ENCODE measurements at regions not wholly inside any gene's neighbourhood (a gene's known extent, or its start where the extent isn't known, plus 50 kb on each side); places are given as distances from the start of the nearest gene placed in this dataset.

DNA sequence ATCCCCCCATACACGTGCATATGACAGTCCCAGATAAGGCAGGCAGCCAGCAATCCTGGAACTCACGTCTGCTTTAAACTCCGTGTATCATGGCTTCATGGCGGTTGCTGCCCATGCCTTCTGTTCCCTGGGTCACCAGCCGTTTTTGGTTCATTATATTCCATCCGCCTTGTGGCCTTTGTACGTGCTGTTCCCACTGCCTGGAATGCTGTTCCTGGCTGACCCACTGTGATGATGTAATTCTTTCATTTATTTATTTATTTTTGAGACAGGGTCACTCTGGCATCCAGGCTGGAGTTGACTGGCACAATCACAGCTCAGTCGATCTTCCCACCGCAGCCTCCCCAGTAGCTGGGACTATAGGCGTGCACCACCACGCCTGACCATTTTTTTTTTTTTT lies 136.7 kb upstream of the GSE1 start:
- no peak for DNase-seq (ENCODE audit: extremely low read depth in 1 of 2, low read depth in 1 of 2)

DNA sequence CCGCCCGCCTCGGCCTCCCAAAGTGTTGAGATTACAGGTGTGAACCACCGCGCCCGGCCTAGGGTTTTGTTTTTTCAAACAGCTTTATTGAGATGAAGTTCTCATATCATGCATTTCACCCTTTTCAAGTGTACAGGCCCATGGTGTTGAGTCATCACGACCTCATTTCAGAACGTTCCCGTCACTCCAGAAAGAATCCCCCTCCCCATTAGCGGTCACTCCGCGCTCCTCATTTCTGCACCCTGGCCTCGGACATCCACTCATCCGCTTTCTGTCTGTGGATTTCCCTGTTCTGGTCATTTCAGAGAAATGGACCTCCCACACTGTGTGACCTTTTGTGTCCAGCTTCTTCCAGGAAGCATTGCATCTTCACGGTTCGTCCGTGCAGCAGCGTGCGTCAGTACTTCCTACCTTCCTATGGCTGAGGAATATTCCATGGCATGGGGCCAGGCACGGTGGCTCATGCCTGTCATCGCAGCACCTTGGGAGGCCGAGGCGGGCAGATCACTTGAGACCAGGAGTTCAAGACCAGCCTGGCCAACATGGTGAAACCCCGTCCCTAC lies 135.2 kb upstream of the GSE1 start:
- DNase-seq (ENCODE audit: extremely low read depth in 1 of 2, low read depth in 1 of 2): no peak

DNA sequence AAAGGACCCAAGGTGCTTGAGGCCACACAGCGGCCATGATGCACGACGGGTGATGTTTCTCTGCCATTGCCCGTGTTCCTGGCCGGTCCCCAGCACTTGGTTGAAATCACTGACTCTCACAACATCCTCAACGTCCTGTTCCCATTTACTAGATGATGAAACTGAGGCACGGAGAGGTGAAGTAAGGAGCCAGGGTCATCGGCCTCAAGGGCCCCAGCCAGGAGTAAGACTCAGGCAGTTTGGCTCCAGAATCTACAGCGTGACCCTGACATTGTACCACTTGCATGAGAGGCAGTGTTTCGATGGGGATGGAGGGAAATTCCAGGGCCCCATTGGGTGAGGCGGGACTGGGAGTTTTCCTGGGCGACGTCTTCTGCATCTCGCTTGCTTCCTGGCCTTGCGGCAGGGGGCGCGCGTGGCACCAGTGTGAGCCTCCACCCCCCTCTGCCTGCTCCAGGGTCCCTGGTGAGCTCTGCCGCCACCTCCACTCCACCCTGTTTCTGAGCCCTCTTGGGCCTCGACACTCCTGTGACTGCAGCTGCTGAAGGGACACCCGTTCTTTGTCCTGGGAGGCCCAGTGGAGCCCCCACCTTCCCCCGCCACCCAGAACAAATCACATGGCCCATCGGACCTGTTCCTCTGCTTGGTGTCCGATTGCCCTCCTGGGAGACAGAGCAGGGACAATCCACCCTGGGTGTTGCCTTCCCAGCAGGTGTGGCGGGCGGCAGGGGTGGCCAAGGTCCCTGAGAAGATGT lies 133.0 kb upstream of the GSE1 start:
- no peak for DNase-seq (ENCODE audit: extremely low read depth in 1 of 2, low read depth in 1 of 2)

DNA sequence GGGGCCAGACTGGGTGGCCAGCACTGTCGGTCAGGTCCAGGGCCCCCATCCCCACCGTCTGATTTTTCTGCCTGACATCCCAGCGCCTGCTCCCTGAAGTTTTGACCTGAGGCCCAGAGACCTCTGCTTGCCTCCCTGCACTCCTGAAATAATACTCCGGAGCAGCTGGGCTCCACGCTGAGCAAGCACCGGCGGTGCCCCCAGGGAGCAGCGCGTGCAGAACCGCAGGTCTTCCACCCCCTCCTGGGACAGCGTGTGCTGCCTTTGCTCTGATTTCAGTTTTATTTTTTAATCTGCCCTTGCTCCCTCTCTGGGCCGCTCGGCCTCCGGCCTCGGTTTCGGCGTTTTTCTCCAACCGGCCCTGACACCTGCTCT lies 132.4 kb upstream of the GSE1 start:
- no peak for DNase-seq (ENCODE audit: extremely low read depth in 1 of 2, low read depth in 1 of 2)

DNA sequence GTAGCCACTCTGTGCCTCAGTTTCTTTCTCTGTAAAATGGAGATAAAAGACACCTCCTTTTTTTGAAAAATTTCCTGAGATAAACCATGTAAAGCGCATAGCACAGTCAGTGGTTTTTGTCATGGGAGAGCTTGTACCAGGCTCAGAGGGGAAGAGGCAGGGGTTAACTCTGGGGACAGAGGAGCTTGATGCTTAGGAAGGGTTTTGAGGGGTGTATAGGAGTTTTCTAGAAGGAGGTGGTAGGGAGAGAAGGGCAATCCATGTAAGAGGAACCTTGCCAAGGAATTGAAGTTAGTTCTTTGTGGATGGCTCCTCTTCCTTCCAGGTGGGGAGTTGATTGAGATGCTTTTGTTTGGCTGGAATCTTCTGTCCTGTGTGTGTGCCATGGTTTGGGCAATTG lies 131.9 kb upstream of the GSE1 start:
- no peak for DNase-seq (ENCODE audit: extremely low read depth in 1 of 2, low read depth in 1 of 2)

DNA sequence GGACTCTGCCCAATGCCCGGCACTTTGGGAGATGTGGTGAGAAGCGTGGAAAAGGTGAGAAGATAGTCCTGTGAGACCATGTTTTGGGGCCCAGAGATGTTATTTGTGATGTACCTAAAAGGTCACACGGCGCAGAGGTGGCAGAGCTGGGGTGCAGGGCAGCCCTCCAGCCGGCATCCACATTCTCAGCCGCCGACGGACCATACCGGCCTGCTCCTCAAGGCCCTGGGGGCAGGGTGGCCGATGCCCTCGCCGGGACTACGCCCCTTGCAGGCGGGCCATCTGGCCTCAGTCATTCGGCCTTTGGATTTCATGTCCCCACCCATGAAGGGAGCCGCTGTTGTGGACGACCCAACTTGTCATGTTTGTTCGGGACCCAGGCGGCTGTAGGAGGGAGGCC lies 131.4 kb upstream of the GSE1 start:
- no peak for DNase-seq (ENCODE audit: extremely low read depth in 1 of 2, low read depth in 1 of 2)

DNA sequence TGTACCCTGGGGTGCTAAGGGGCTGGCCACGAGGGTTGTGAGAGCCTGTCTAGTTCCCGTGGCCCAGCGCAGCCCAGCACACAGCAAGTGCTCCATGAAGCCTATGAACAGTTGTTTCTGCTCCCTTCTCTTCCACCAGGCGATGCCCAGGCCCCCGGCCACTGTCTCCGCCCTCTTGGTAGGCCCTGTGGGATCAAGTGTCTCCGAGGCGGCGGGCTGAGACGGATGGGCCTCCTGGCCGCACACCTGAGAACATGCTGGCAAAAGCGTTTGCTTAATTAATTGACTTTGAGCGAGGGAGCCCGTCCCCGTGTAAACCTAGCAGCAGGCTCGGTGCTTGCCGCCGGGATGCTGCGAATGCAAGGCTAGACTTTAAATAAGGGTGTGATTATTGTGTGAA lies 129.7 kb upstream of the GSE1 start:
- DNase-seq (ENCODE audit: extremely low read depth in 1 of 2, low read depth in 1 of 2): no peak

DNA sequence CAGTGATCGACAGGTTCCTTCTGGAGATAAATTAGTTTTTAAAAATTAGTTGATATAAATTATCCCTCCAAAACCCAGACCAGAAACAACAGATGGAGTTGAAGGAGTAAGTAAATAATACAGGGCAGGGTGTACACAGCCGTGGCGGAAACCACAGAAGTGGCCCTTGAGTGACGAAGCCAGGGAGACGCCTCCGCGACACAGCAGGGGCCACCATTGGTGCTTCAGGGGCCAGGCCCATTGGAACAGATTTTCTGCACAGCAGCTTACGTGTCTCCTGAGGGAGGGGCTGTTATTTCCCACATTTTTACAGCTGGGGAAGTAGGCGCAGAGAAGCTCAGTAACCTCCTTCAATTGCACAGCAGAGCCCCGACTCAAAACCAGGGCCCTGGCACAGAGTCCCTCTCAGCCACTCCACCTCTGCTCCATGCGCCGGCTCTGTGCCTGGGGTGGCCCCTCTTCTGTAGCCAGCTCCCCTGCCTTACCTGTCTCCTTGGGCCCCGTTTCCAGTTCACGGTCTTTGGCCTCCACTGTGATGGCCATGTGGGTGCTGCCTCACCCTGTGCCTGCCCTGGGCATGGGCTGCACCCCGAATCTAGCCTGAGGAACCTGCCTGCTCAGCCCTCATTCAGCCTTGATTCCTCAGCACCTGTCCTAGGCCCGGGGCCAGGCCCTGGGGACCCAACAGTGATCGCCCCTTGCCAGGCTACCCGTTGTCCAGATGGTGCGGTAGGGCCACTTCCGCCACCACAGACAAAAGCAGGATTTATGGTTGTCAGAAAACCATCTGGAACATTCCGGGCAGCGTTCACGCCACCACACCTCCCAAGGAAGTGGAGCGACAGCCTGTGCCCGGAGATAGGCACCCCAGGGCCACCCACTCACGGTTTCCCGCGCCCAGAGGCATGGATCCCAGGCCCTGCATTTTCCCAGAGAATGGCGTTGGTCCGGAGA lies 128.5 kb upstream of the GSE1 start:
- no peak for DNase-seq (ENCODE audit: extremely low read depth in 1 of 2, low read depth in 1 of 2)

DNA sequence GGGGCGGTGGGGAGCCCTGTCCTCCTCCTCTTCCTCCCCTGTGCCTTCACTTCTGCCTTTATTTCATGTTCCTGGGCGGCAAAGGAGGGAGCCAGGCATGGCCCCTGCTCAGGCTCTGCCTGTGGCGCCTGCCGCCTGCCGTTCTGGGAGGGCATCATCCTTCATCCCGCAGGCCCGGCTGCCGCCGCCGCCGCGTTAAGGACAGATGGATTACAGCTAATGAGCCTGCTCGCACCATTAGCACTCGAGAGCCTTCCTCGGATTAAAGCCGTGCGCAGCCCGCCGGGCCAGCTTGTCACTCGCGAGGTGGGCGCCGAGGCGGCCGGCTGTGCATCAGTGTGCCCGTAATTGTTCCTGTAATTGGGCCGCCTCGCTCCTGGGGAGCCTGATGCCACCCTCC lies 127.7 kb upstream of the GSE1 start:
- DNase-seq (ENCODE audit: extremely low read depth in 1 of 2, low read depth in 1 of 2): no peak

DNA sequence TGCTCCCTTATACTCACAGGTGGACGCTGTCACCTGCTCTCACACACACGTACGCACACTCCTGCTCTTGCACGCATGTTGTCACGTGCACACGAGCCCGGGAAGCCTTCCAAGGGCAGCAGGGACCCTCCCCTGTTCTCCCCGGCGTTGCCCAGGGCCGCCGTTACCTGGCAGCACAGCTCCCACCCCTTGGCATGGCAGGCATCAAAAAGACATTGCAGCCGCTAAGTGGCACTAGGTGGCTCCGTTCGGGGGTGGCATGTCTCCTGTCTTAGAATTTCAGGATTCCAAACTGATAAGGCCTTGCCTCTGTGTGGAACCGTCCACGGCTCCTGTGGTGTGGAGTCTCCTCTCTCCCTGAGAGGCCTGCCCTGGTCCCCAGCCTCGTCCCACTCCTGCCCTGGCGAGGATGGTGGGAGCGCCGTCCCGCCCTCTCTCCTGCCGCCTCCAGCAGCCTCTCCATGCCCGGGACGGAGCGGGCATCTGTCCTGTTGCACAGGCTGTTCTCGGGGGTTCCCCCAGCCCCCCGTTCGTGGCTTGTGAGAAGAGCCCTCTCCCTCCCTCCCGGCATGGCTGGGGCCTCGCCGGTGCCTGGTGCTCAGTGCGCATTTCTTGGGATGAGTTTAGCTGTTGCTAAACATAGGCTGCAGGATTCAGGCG lies 126.7 kb upstream of the GSE1 start:
- no peak for DNase-seq (ENCODE audit: extremely low read depth in 1 of 2, low read depth in 1 of 2)

DNA sequence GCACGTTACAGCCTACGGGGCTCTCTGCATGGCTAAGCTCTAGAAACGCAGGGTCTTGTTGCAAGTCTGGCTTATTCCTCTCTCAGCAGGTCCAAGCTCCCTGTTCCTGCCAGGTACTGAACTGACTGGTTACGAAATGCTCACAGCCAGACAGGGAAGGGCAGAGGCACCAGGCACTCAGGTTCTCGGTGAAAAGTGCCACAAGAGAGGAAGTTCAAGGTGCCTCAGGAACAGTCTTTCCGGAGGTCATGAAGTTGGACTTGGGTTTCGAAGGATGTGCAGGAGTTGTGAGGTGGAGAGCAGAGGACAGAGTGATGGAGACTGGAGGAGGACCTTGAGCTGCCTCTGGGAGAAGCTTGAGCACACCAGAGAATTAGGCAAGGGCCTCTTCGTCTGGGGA lies 124.7 kb upstream of the GSE1 start:
- no peak for DNase-seq (ENCODE audit: extremely low read depth in 1 of 2, low read depth in 1 of 2)

DNA sequence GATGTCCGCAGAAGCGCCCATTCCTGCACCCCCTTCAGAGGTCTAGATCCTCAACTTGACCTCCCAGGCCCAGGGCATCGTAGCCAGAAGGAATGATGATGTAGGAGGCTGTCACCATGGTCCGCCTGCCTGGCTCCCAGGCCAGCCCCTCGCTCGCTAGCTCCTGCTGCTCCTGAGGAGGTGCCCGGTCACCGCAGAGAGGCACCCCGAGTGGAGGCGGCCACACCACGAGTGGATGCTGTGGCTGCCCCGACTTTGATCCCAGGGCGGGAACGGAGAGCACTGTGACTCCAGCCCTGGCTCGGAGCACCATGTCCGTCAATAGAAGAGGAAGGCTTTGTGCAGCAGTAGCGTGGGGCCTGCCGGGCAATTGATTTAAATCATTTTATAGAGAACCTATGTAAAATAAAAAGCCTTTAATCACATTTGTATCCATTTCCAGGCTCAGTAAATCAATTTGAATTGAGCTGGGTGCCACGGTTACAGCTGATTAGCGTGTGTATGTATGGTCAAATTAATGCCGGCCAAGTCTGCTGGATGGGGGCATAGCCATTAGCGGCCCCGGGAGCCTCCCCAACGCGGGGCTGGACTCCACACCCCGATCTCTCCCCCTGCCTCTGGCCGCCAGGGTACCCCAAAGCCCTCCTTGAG lies 122.6 kb upstream of the GSE1 start:
- DNase-seq (ENCODE audit: extremely low read depth in 1 of 2, low read depth in 1 of 2): no peak

DNA sequence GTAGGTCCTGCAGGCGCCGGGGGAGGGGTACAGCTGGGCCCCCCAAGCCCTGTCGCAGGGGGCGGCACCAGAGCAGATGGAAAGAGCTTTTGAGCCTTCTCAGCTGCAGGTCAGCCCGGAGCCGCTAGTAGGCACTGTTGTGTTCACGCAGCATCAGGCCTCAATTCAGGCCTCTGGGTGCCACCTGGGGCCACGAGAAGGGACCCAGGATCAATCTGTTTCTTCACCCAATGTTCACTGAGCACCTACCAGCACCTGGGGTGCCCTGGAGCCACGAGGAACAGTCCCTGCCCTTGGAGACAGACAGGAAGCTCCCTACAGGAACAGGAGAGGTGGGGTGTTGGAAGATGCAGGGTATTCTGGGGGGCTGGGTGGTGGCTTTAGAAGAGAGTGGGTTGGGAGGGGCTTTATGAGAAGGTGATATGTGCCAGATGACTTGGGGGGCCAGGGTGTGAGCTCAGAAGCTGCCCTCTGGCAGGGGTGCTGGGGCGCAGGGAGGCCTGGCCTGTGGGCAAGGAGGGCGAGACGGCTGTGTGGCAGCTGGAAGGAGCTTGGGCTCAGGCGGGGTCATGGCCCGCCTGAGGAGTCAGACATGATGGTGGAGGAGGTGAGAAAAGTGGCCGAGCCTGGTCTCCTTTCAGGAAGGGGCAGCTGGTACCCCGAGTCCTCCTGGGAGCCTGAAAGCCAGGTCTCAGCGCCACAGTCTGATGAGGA lies 121.9 kb upstream of the GSE1 start:
- peak in 1 of 2 donors; percentile 5 for DNase-seq (ENCODE audit: extremely low read depth in 1 of 2, low read depth in 1 of 2)

DNA sequence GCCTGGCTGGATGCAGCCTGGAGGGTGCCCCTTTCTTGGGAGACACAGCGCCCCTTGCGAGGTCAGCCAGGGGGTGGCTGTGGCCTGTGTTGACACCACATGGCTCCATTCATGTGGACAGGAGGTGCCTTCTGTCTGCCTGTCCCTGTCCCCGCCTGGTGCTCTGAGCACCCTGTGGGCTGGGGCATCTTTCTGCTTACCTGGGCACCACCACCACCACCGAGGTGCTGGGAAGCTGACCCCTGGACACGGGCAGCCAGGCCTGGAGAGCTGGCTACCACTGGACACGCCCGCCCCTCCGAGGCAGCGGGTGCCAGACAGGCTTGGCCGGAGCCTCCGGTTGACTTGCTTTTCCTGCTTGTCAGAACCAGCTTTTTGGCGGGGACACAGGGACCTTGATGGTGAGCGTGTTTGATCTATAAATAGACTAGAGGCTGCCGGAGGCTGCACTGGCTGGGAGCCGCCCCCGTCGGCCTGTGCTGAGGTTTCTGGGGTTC lies 121.3 kb upstream of the GSE1 start:
- DNase-seq (ENCODE audit: extremely low read depth in 1 of 2, low read depth in 1 of 2): no peak

DNA sequence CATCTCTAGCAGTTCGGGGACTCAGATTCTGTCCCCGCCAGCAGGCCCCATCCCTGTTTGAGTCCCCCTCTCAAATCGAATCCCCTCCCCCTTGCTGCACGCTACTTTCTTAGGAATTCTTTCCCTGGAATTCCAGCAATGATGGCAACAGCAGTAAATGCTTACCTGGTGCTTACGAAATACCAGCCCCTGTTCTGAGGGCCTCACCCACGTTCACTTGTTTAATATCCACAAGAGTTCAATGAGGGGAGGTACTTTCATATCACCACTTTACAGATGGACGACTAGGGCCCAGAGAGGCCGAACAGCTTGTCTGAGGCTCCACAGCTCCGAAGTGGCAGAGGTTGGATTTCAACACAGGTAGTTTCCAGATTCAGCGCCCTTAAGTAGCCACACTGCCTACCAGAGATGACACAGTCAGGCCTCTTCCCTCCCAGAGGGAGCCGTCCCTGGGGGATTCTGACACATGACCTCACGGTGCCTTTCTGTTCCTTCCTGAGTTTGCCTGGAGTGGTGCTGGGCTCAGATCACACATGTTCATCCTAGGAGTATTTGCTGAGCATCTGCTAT lies 120.7 kb upstream of the GSE1 start:
- DNase-seq (ENCODE audit: extremely low read depth in 1 of 2, low read depth in 1 of 2): no peak

DNA sequence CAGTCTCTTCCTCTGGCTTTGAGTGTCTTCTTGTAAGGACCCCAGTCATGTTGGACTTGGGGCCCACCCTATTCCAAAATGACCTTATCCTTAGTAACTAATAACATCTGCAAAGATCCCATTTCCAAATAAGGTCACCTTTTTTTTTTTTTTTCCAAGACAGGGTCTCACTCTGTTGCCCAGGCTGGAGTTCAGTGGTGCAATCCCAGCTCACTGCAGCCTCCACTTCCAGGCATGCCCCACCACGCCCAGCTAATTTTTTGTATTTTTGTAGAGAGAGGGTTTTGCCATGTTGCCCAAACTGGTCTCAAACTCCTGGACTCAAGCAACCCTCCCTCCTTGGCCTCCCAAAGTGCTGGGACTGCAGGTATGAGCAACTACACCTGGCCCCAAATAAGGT lies 118.8 kb upstream of the GSE1 start:
- no peak for DNase-seq (ENCODE audit: extremely low read depth in 1 of 2, low read depth in 1 of 2)

DNA sequence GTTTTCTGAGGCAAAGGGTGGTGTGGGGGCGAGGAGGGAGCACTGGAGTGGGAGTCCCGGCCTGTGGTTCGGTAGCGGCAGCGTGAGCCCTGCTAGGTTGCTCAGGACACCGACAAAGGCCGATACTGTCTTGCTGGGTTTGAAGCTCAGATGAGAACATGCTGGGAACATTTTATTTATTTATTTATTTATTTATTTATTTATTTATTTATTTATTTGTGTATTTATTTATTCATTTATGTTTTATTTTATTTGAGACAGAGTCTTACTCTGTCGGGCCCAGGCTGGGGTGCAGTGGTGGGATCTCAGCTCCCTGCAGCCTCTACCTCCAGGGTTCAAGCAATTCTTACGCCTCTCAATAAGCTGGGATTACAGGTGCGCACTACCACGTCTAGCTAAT lies 117.9 kb upstream of the GSE1 start:
- DNase-seq (ENCODE audit: extremely low read depth in 1 of 2, low read depth in 1 of 2): no peak

DNA sequence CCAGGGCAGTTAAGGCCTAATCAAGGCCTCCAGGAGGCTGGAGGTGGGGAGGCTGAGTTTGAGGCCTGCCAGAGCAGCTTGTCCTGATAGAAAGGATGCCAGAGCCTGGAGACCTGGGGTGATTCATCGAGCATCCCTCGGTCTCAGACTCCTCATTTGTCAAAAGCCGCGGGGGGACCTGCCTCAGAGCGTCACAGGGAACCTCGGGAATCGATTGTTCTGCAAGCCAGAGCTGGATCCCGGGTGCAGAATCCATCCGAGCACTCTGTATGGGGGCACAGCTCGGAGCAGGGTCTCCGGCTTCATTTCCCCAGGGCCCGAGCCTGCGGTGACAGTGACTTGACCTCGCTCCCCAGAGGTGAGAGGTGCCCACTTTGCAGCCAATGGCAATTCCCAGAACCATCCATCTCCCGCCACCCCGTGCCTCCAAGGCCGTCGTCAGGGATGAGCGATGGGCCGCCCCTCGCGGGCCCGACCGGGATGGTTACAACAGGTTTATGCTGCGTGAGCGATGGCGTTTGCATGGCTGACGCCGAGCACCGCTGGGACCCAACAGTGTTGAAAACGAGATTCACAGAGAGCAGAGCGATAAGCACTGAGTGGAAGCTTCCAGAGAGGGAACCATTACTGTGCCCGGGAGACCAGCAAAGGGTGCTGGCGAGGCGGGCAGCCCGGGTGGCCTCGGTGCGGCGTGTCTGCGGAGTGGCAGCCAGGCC lies 117.1 kb upstream of the GSE1 start:
- no peak for DNase-seq (ENCODE audit: extremely low read depth in 1 of 2, low read depth in 1 of 2)
